H1 (cell line): ENCODE measurements at regions not wholly inside any gene's neighbourhood (a gene's known extent, or its start where the extent isn't known, plus 50 kb on each side); places are given as distances from the start of the nearest gene placed in this dataset.

Source experiments
- CTCF ChIA-PET: fragments of 300-600 bp; sonication (Branson Sonifier 250); formaldehyde crosslinking; loops from one replicate; lab custom pipeline; 2021; ENCODE audit not compliant: partially characterized antibody; lab: Charles Lee
- POLR2A ChIA-PET: fragments of 300-600 bp; sonication (Branson Sonifier 250); formaldehyde crosslinking; loops from one replicate; lab custom pipeline; 2021; ENCODE audit warnings: inconsistent platforms; ENCODE audit not compliant: partially characterized antibody; lab: Charles Lee
- DNase-seq, 2 experiments: peaks; one replicate each; pipeline versions ENCODE4 v3.0.0 to v3.0.0-alpha.2; 2010 to 2022; ENCODE audit warnings: low spot score in 2 of 2, low read depth in 1 of 2, mixed read lengths in 1 of 2
- FAIRE-seq: peaks from 2 replicates; lab custom pipeline; 2011; peaks lifted over from hg19 to GRCh38; lab: Jason Lieb, UNC
- H2AFZ ChIP-seq: 2 replicates; pipeline ENCODE4 v1.8.1; 2012; ENCODE audit warnings: low read length, inconsistent platforms
- H2AK5ac ChIP-seq: 2 replicates; pipeline ENCODE4 v1.6.1; 2013; ENCODE audit warnings: low read depth, low read length
- H2BK120ac ChIP-seq: replicated peaks from 2 replicates; pipeline ENCODE3; 2013; ENCODE audit warnings: low read depth, low read length, inconsistent platforms
- H2BK12ac ChIP-seq: 2 replicates; pipeline ENCODE4 v1.6.1; 2013; ENCODE audit warnings: low read depth, low read length
- H2BK15ac ChIP-seq: 2 replicates; pipeline ENCODE4 v1.6.1; 2013; ENCODE audit warnings: low read length
- H2BK20ac ChIP-seq: 2 replicates; pipeline ENCODE4 v1.6.1; 2013; ENCODE audit warnings: low read length
- H2BK5ac ChIP-seq: 2 replicates; pipeline ENCODE4 v1.6.1; 2013; ENCODE audit warnings: low read depth, low read length
- H3K14ac ChIP-seq: 2 replicates; pipeline ENCODE4 v1.6.1; 2013; ENCODE audit warnings: inconsistent platforms; ENCODE audit not compliant: insufficient read length
- H3K18ac ChIP-seq: 2 replicates; pipeline ENCODE4 v1.6.1; 2013; ENCODE audit warnings: low read length; ENCODE audit errors: extremely low read depth
- H3K23ac ChIP-seq: 2 replicates; pipeline ENCODE4 v1.6.1; 2013; ENCODE audit warnings: inconsistent platforms; ENCODE audit not compliant: insufficient read length
- H3K23me2 ChIP-seq: 2 replicates; pipeline ENCODE4 v1.6.1; 2013; ENCODE audit warnings: low read depth, low read length
- H3K27ac ChIP-seq: 2 replicates; pipeline ENCODE4 v1.6.1; 2011; ENCODE audit warnings: low read depth, low read length, inconsistent platforms
- H3K27me3 ChIP-seq, 4 experiments: replicated peaks in 1 of 4; 1 replicate in 1 of 4; 2 replicates in 3 of 4; pipeline versions ENCODE4 v1.6.1 to v1.8.1; 2011 to 2013; ENCODE audit warnings: low read length in 3 of 4, mild to moderate bottlenecking in 3 of 4, inconsistent platforms in 2 of 4, mixed read lengths in 2 of 4, moderate library complexity in 1 of 4; ENCODE audit not compliant: control insufficient read depth in 3 of 4, insufficient read depth in 3 of 4; ENCODE audit errors: extremely low read depth in 1 of 4
- H3K36me3 ChIP-seq, 4 experiments: 2 replicates each; pipeline versions ENCODE4 v1.6.1 to v1.8.1; 2011 to 2013; ENCODE audit warnings: mild to moderate bottlenecking in 4 of 4, low read length in 3 of 4, moderate library complexity in 2 of 4, control low read depth in 1 of 4, inconsistent platforms in 1 of 4; ENCODE audit not compliant: insufficient read depth in 4 of 4, control insufficient read depth in 2 of 4
- H3K4ac ChIP-seq: replicated peaks from 2 replicates; pipeline ENCODE3; 2013; ENCODE audit warnings: low read length, low read depth, mixed read lengths, inconsistent platforms; ENCODE audit not compliant: insufficient read length
- H3K4me1 ChIP-seq, 4 experiments: replicated peaks in 1 of 4; 1 replicate in 1 of 4; 2 replicates in 3 of 4; pipeline versions ENCODE4 v1.6.1 to v1.8.1; 2011 to 2013; ENCODE audit warnings: low read length in 3 of 4, inconsistent platforms in 2 of 4, mixed read lengths in 1 of 4; ENCODE audit not compliant: insufficient read depth in 4 of 4, control insufficient read depth in 3 of 4
- H3K4me2 ChIP-seq, 2 experiments: 2 replicates each; pipeline versions ENCODE4 v1.6.1 to v1.8.1; 2011 to 2013; ENCODE audit warnings: low read depth in 2 of 2, low read length in 2 of 2, control low read depth in 1 of 2, inconsistent platforms in 1 of 2, mild to moderate bottlenecking in 1 of 2; ENCODE audit not compliant: insufficient read depth in 1 of 2
- H3K4me3 ChIP-seq, 4 experiments: fragments of 200-600, 300-600 bp in 1 of 4; sonication (generic), shearing (Covaris generic), sonication (Bioruptor Twin) in 1 of 4; 2 replicates each; pipeline versions ENCODE4 v1.5.1 to v1.8.1; 2011 to 2016; ENCODE audit warnings: low read length in 4 of 4, low read depth in 3 of 4, control low read depth in 2 of 4, inconsistent platforms in 2 of 4, mild to moderate bottlenecking in 2 of 4, mixed read lengths in 1 of 4, moderate library complexity in 1 of 4; ENCODE audit not compliant: insufficient read depth in 2 of 4; ENCODE audit errors: extremely low read depth in 1 of 4
- H3K56ac ChIP-seq: replicated peaks from 2 replicates; pipeline ENCODE3; 2013; ENCODE audit warnings: low read depth, mild to moderate bottlenecking, mixed read lengths, low read length, inconsistent platforms; ENCODE audit not compliant: insufficient read length
- H3K79me1 ChIP-seq: 2 replicates; pipeline ENCODE4 v1.6.1; 2013; ENCODE audit warnings: low read depth, low read length, control low read depth
- H3K79me2 ChIP-seq, 2 experiments: 2 replicates each; pipeline versions ENCODE4 v1.6.1 to v1.8.1; 2012 to 2013; ENCODE audit warnings: low read length in 2 of 2, mild to moderate bottlenecking in 2 of 2, inconsistent platforms in 1 of 2; ENCODE audit not compliant: insufficient read depth in 2 of 2, control insufficient read depth in 1 of 2
- H3K9ac ChIP-seq, 4 experiments: replicated peaks in 1 of 4; 1 replicate in 1 of 4; 2 replicates in 3 of 4; pipeline versions ENCODE4 v1.6.1 to v1.8.1; 2011 to 2013; ENCODE audit warnings: low read depth in 3 of 4, low read length in 3 of 4, control low read depth in 2 of 4, mild to moderate bottlenecking in 2 of 4, moderate library complexity in 2 of 4, inconsistent platforms in 1 of 4; ENCODE audit errors: extremely low read depth in 1 of 4
- H3K9me3 ChIP-seq, 2 experiments: 2 replicates each; pipeline versions ENCODE4 v1.6.1 to v1.8.1; 2012 to 2013; ENCODE audit warnings: mild to moderate bottlenecking in 2 of 2, moderate library complexity in 2 of 2, control low read depth in 1 of 2, inconsistent platforms in 1 of 2, low read depth in 1 of 2, low read length in 1 of 2, mixed read lengths in 1 of 2; ENCODE audit not compliant: insufficient read depth in 2 of 2
- H4K20me1 ChIP-seq, 2 experiments: replicated peaks in 1 of 2; 2 replicates each; pipeline versions ENCODE3 to v1.8.1; 2011 to 2013; ENCODE audit warnings: inconsistent platforms in 2 of 2, low read length in 2 of 2, mild to moderate bottlenecking in 1 of 2; ENCODE audit not compliant: insufficient read depth in 2 of 2, control insufficient read depth in 1 of 2
- H4K5ac ChIP-seq: 2 replicates; pipeline ENCODE4 v1.6.1; 2013; ENCODE audit warnings: low read length, low read depth, mixed read lengths, inconsistent platforms; ENCODE audit not compliant: insufficient read length
- H4K8ac ChIP-seq: 2 replicates; pipeline ENCODE4 v1.8.0; 2013; ENCODE audit warnings: mild to moderate bottlenecking, moderate library complexity, low read length, inconsistent platforms; ENCODE audit not compliant: insufficient read depth; ENCODE audit errors: extremely low read depth
- H4K91ac ChIP-seq: replicated peaks from 2 replicates; pipeline ENCODE3; 2013; ENCODE audit warnings: low read length, mixed read lengths, inconsistent platforms; ENCODE audit not compliant: insufficient read length
- CEBPB ChIP-seq: IDR thresholded peaks from 2 replicates; pipeline ENCODE4 v1.6.1; 2012; ENCODE audit warnings: low read depth, low read length
- CTBP2 ChIP-seq: IDR thresholded peaks from 2 replicates; pipeline ENCODE4 v1.7.0; 2011; ENCODE audit warnings: borderline replicate concordance, mild to moderate bottlenecking, moderate library complexity, mixed read lengths, low read length; ENCODE audit not compliant: insufficient read depth, insufficient read length
- SUZ12 ChIP-seq: fragments of 200-600 bp; sonication (generic); IDR thresholded peaks from 2 replicates; pipeline ENCODE4 v1.6.1; 2012; ENCODE audit warnings: mild to moderate bottlenecking, inconsistent platforms, low read length, moderate library complexity, mixed read lengths
- WGBS, 2 experiments: shearing (Covaris generic) in 1 of 2; methylation state at CpG; one replicate each; pipeline versions ENCODE4 v1.1.6 to v1.1.7; 2013 to 2015; ENCODE audit warnings: low lambda C conversion rate in 2 of 2, mixed read lengths in 2 of 2, inconsistent platforms in 1 of 2, low coverage in 1 of 2, missing lambda C conversion rate in 1 of 2; ENCODE audit not compliant: insufficient replicate concordance in 2 of 2, insufficient coverage in 1 of 2, insufficient read length in 1 of 2; ENCODE audit errors: extremely low coverage in 1 of 2, missing lambda C conversion rate in 1 of 2; 5-methylcytosine and 5-hydroxymethylcytosine counted together

- Histone ChIP-seq H3K9me3 (peaks cover 0 to 3% of the 10 kb centered on the region in 2 experiments; a peak in 1 of 4 replicates), H2BK20ac (no peak overlapping the region), H4K5ac (no peak overlapping the region), H3K9ac (no peak overlapping the region), H3K4ac (no peak overlapping the region), H2BK120ac (no peak overlapping the region), H3K56ac (no peak overlapping the region), H3K79me2 (no peaks in the 10 kb centered on the region), H3K27ac (no peak overlapping the region), H4K20me1 (no peaks in the 10 kb centered on the region), H4K91ac (no peak overlapping the region), H3K23me2 (no peaks in the 10 kb centered on the region), H3K4me2 (no peak overlapping the region), H3K79me1 (no peaks in the 10 kb centered on the region), H3K36me3 (no peaks in the 10 kb centered on the region), H3K27me3 (no peaks in the 10 kb centered on the region), H3K23ac (no peak overlapping the region), H2AFZ (no peak overlapping the region), H2BK12ac (peak overlapping the region; percentile 12; the same call in 1 of the 2 replicates), H3K18ac (no peak overlapping the region), H2BK5ac (no peak overlapping the region; the same call in 1 of the 2 replicates), H4K8ac (no peak overlapping the region), H3K4me3 (peak overlapping the region in 1 of 4 experiments; percentile 7; a peak in 1 of 8 replicates), H2AK5ac (no peak overlapping the region), H2BK15ac (no peak overlapping the region), H3K4me1 (peaks cover 0 to 13% (median 6%) of the 10 kb centered on the region in 4 experiments; a peak in 4 of 7 replicates), H3K14ac (no peak overlapping the region)
- FAIRE-seq (no peak), DNase-seq (no peak)
- no peak for TF ChIP-seq CTBP2
- TF ChIP-seq SUZ12 = no peak
- TF ChIP-seq CEBPB = peak; percentile 79; the same call in 1 of the 2 replicates
- ChIA-PET CTCF (interaction anchor here (0.7 to 1.7 kb wide), 9 partner anchors 11 to 209 kb away, joined by 3 to 4 read pairs (median 3); no protein-coding TSS in a partner anchor), POLR2A (interaction anchor here (0.6 to 1.3 kb wide), 3 partner anchors 76 to 207 kb away, joined by 3 read pairs; no protein-coding TSS in a partner anchor)
- WGBS, 2 experiments = 96% methylated on average over 2 of the region's 2 CpGs; no CpG with 5 or more reads in 1 of the 2 experiments
Measured at GRCh38 chr3:16809993-16810392, 74.8 kb upstream of the PLCL2 start.
